CD4-positive, alpha-beta T cell (primary cell): ENCODE measurements at regions not wholly inside any gene's neighbourhood (a gene's known extent, or its start where the extent isn't known, plus 50 kb on each side); places are given as distances from the start of the nearest gene placed in this dataset.

ENCODE experiments used
- ATAC-seq: fragments of 200-7000 bp; cut with Tn5 transposase; one replicate; pipeline ENCODE4 v1.10.0; 2022; ENCODE audit warnings: mild to moderate bottlenecking; ENCODE audit not compliant: poor library complexity
- CTCF ChIA-PET: fragments of 350-600 bp; sonication (Branson Sonifier 250); formaldehyde crosslinking; loops from one replicate; lab custom pipeline; 2021; ENCODE audit warnings: antibody characterized with exemption, inconsistent platforms; lab: Charles Lee
- POLR2A ChIA-PET: fragments of 350-600 bp; sonication (Branson Sonifier 250); formaldehyde crosslinking; loops from one replicate; lab custom pipeline; 2021; ENCODE audit warnings: antibody characterized with exemption, inconsistent platforms; lab: Charles Lee
- DNase-seq, 14 experiments: peaks; one replicate each; pipeline ENCODE4 v3.0.0-alpha.2; 2013 to 2020; ENCODE audit warnings: mixed read lengths in 2 of 14
- H3K27ac ChIP-seq, 2 donors: one replicate each; pipeline versions ENCODE4 v1.5.1 to v1.7.0; 2013; ENCODE audit warnings: low read length in 2 of 2, low read depth in 1 of 2, mild to moderate bottlenecking in 1 of 2
- H3K27me3 ChIP-seq, 2 experiments: 1 replicate in 1 of 2; 2 replicates in 1 of 2; pipeline versions ENCODE4 v1.6.1 to v1.7.0; 2013; ENCODE audit warnings: low read length in 2 of 2, control low read depth in 1 of 2, mild to moderate bottlenecking in 1 of 2, moderate library complexity in 1 of 2; ENCODE audit not compliant: insufficient read depth in 2 of 2, control insufficient read depth in 1 of 2
- H3K36me3 ChIP-seq: one replicate; pipeline ENCODE4 v1.6.1; 2013; ENCODE audit warnings: low read length, control low read depth; ENCODE audit not compliant: insufficient read depth
- H3K4me1 ChIP-seq: one replicate; pipeline ENCODE4 v1.6.1; 2013; ENCODE audit warnings: low read length, control low read depth; ENCODE audit not compliant: insufficient read depth
- H3K4me3 ChIP-seq: one replicate; pipeline ENCODE4 v1.5.1; 2013; ENCODE audit warnings: mild to moderate bottlenecking, low read length, moderate library complexity
- H3K9me3 ChIP-seq, 2 experiments: 1 replicate in 1 of 2; 2 replicates in 1 of 2; pipeline versions ENCODE4 v1.6.1 to v1.7.0; 2013; ENCODE audit warnings: low read length in 2 of 2, mild to moderate bottlenecking in 2 of 2, control low read depth in 1 of 2, moderate library complexity in 1 of 2; ENCODE audit not compliant: control insufficient read depth in 1 of 2, insufficient read depth in 1 of 2
- H3K27ac Mint-ChIP-seq: one replicate; pipeline ENCODE4 v1.8.0; 2020; ENCODE audit warnings: mixed read lengths
- H3K27me3 Mint-ChIP-seq: one replicate; pipeline ENCODE4 v1.8.0; 2021; ENCODE audit warnings: mixed read lengths
- H3K36me3 Mint-ChIP-seq: one replicate; pipeline ENCODE4 v1.8.0; 2021; ENCODE audit warnings: low read depth, mixed read lengths
- H3K4me1 Mint-ChIP-seq: one replicate; pipeline ENCODE4 v1.8.0; 2021; ENCODE audit warnings: low read depth, mixed read lengths
- H3K4me3 Mint-ChIP-seq: one replicate; pipeline ENCODE4 v1.8.0; 2020; ENCODE audit warnings: mild to moderate bottlenecking, mixed read lengths
- H3K9me3 Mint-ChIP-seq: one replicate; pipeline ENCODE4 v1.8.0; 2020; ENCODE audit warnings: mixed read lengths
- intact Hi-C, 2 experiments: fragments of 100-400 bp; cut with DNase I in 1 of 2; cut with micrococcal nuclease in 1 of 2; formaldehyde crosslinking; loops; one replicate each; pipeline versions ENCODE4 v1.15.1 to v1.9.0; 2023 to 2025; cut with DNase I, micrococcal nuclease
- TF ChIP-seq, protein P1 (sequence below): fragments of 200-600 bp; IDR thresholded peaks from one replicate; pipeline ENCODE4 v1.8.0; 2022; ENCODE audit warnings: antibody characterized with exemption, mild to moderate bottlenecking

- ATAC-seq (no peak), DNase-seq (peak in 3 of 14 experiments; percentile 28 to 43 (median 32))
- Mint-ChIP-seq H3K36me3 (no peaks in the 10 kb centered on the region), H3K4me1 (peaks cover 47% of the 10 kb centered on the region), H3K4me3 (peak overlapping the region; percentile 54), H3K27me3 (no peaks in the 10 kb centered on the region), H3K27ac (peak overlapping the region; percentile 84), H3K9me3 (peaks cover 2% of the 10 kb centered on the region)
- intact Hi-C loops, result loop anchor here in 1 of 2 experiments (2.0 kb wide), 1 partner anchor 32 kb away; no protein-coding TSS in a partner anchor
- no peak overlapping the region for H3K4me3 ChIP-seq
- ChIA-PET CTCF (interaction anchor here (1.6 kb wide), 1 partner anchor 8 kb away, joined by 4 read pairs; no protein-coding TSS in a partner anchor), POLR2A (interaction anchor here (0.7 to 4.9 kb wide), 10 partner anchors 9 to 100 kb away, joined by 3 to 62 read pairs (median 4); partner anchors contain the start of gene KDM7A)
- no peaks in the 10 kb centered on the region for H3K27me3 ChIP-seq
- H3K9me3 ChIP-seq, result no peaks in the 10 kb centered on the region
- no peaks in the 10 kb centered on the region for H3K36me3 ChIP-seq
- no peak overlapping the region for H3K27ac ChIP-seq
- H3K4me1 ChIP-seq, result peaks cover 38% of the 10 kb centered on the region
- TF ChIP-seq, protein P1, sequence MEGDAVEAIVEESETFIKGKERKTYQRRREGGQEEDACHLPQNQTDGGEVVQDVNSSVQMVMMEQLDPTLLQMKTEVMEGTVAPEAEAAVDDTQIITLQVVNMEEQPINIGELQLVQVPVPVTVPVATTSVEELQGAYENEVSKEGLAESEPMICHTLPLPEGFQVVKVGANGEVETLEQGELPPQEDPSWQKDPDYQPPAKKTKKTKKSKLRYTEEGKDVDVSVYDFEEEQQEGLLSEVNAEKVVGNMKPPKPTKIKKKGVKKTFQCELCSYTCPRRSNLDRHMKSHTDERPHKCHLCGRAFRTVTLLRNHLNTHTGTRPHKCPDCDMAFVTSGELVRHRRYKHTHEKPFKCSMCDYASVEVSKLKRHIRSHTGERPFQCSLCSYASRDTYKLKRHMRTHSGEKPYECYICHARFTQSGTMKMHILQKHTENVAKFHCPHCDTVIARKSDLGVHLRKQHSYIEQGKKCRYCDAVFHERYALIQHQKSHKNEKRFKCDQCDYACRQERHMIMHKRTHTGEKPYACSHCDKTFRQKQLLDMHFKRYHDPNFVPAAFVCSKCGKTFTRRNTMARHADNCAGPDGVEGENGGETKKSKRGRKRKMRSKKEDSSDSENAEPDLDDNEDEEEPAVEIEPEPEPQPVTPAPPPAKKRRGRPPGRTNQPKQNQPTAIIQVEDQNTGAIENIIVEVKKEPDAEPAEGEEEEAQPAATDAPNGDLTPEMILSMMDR, result no peak
These were observed 85.6 kb upstream of the KDM7A start for GRCh38 chr7:140262242-140262903.

- Mint-ChIP-seq H3K4me1 (peaks cover 45% of the 10 kb centered on the region), H3K36me3 (no peaks in the 10 kb centered on the region), H3K27ac (peak overlapping the region; percentile 40), H3K4me3 (no peak overlapping the region), H3K27me3 (no peaks in the 10 kb centered on the region), H3K9me3 (peaks cover 4% of the 10 kb centered on the region)
- Histone ChIP-seq H3K27ac (no peak overlapping the region), H3K36me3 (no peaks in the 10 kb centered on the region), H3K27me3 (no peaks in the 10 kb centered on the region), H3K4me3 (no peak overlapping the region), H3K4me1 (peaks cover 36% of the 10 kb centered on the region), H3K9me3 (no peaks in the 10 kb centered on the region)
- ATAC-seq (peak; percentile 21), DNase-seq (peak in 2 of 14 experiments; percentile 24 to 37)
- ChIA-PET POLR2A (interaction anchor here (1.0 to 4.9 kb wide), 3 partner anchors 19 to 85 kb away, joined by 3 to 62 read pairs (median 57); partner anchors contain the start of gene KDM7A), CTCF (no interaction called here)
- TF ChIP-seq, protein P1, result no peak
- intact Hi-C loops, result no loop called here
These were observed 84.7 kb upstream of the KDM7A start for GRCh38 chr7:140261522-140261921.

- Histone ChIP-seq H3K4me1 (peaks cover 36% of the 10 kb centered on the region), H3K27ac (no peak overlapping the region), H3K27me3 (no peaks in the 10 kb centered on the region), H3K9me3 (no peaks in the 10 kb centered on the region), H3K4me3 (no peak overlapping the region), H3K36me3 (no peaks in the 10 kb centered on the region)
- Mint-ChIP-seq H3K9me3 (peaks cover 4% of the 10 kb centered on the region), H3K4me1 (peaks cover 45% of the 10 kb centered on the region), H3K4me3 (no peak overlapping the region), H3K27me3 (no peaks in the 10 kb centered on the region), H3K27ac (peak overlapping the region; percentile 40), H3K36me3 (no peaks in the 10 kb centered on the region)
- ChIA-PET POLR2A (interaction anchor here (2.5 to 4.9 kb wide), 2 partner anchors 31 to 85 kb away, joined by 6 to 62 read pairs; partner anchors contain the start of gene KDM7A), CTCF (no interaction called here)
- no peak for ATAC-seq
- TF ChIP-seq, protein P1, result no peak
- intact Hi-C loops, result no loop called here
- DNase-seq, result no peak
These were observed 84.3 kb upstream of the KDM7A start for GRCh38 chr7:140261105-140261486.
